ENCODE measurements at regions not wholly inside any gene's neighbourhood (a gene's known extent, or its start where the extent isn't known, plus 50 kb on each side); places are given as distances from the start of the nearest gene placed in this dataset.

- WGBS, 2 donors, result 10 to 16% methylated on average over 2 of the region's 2 CpGs
- H3K36me3 ChIP-seq (ENCODE audit: control insufficient read depth in 4 of 4, insufficient read depth in 4 of 4, low read length in 4 of 4), result no peaks in the 10 kb centered on the region
- no peaks in the 10 kb centered on the region for H3K9me3 ChIP-seq (ENCODE audit: control insufficient read depth in 4 of 4, insufficient read depth in 3 of 4, low read length in 3 of 4)
- TF ChIP-seq CTCF (IDR thresholded peaks at IDR 0.05; ENCODE audit: control extremely low read depth, extremely low read depth), result no peak
- no peak overlapping the region for H3K4me3 ChIP-seq
- no peaks in the 10 kb centered on the region for H3K4me1 ChIP-seq (ENCODE audit: control insufficient read depth in 5 of 5, insufficient read depth in 5 of 5, low read length in 5 of 5)
- ATAC-seq (ENCODE audit: insufficient read depth, low FRiP score) (no peak), DNase-seq (no peak)
- no peaks in the 10 kb centered on the region for H3K27me3 ChIP-seq (ENCODE audit: control insufficient read depth in 3 of 3, insufficient read depth in 3 of 3, low read length in 2 of 3)
- H3K27ac ChIP-seq (ENCODE audit: low read depth in 1 of 2, low read length in 1 of 2), result no peak overlapping the region
- no peak overlapping the region for H3K9ac ChIP-seq (ENCODE audit: insufficient read depth in 1 of 2, low read length in 2 of 2)
Observed at GRCh38 chr18:67411116-67411515, 105.4 kb downstream of the DSEL start.

- H3K4me1 ChIP-seq (ENCODE audit: control insufficient read depth in 5 of 5, insufficient read depth in 5 of 5, low read length in 5 of 5), result no peaks in the 10 kb centered on the region
- no peak overlapping the region for H3K27ac ChIP-seq (ENCODE audit: low read depth in 1 of 2, low read length in 1 of 2)
- DNase-seq (no peak), ATAC-seq (ENCODE audit: insufficient read depth, low FRiP score) (no peak)
- H3K27me3 ChIP-seq (ENCODE audit: control insufficient read depth in 3 of 3, insufficient read depth in 3 of 3, low read length in 2 of 3), result no peaks in the 10 kb centered on the region
- H3K9me3 ChIP-seq (ENCODE audit: control insufficient read depth in 4 of 4, insufficient read depth in 3 of 4, low read length in 3 of 4), result no peaks in the 10 kb centered on the region
- no peak overlapping the region for H3K4me3 ChIP-seq
- TF ChIP-seq CTCF (IDR thresholded peaks at IDR 0.05; ENCODE audit: control extremely low read depth, extremely low read depth), result no peak
- 69 to 73% methylated on average over 4 of the region's 4 CpGs for WGBS, 2 donors
- no peaks in the 10 kb centered on the region for H3K36me3 ChIP-seq (ENCODE audit: control insufficient read depth in 4 of 4, insufficient read depth in 4 of 4, low read length in 4 of 4)
- no peak overlapping the region for H3K9ac ChIP-seq (ENCODE audit: insufficient read depth in 1 of 2, low read length in 2 of 2)
Observed at GRCh38 chr18:67410075-67411070, 106.1 kb downstream of the DSEL start.

- no peak for ATAC-seq (ENCODE audit: insufficient read depth, low FRiP score)
- WGBS, 2 donors, result 48 to 69% methylated on average over 1 of the region's 1 CpG
- no peak for TF ChIP-seq CTCF (IDR thresholded peaks at IDR 0.05; ENCODE audit: control extremely low read depth, extremely low read depth)
Observed at GRCh38 chr18:67408240-67408639, 108.3 kb downstream of the DSEL start.

More at GRCh38 chr18:67408240-67408639, 108.3 kb downstream of the DSEL start:
- DNase-seq, result no peak
- Histone ChIP-seq H3K27me3 (ENCODE audit: control insufficient read depth in 3 of 3, insufficient read depth in 3 of 3, low read length in 2 of 3) (no peaks in the 10 kb centered on the region), H3K27ac (ENCODE audit: low read depth in 1 of 2, low read length in 1 of 2) (no peak overlapping the region), H3K9me3 (ENCODE audit: control insufficient read depth in 4 of 4, insufficient read depth in 3 of 4, low read length in 3 of 4) (no peaks in the 10 kb centered on the region), H3K9ac (ENCODE audit: insufficient read depth in 1 of 2, low read length in 2 of 2) (no peak overlapping the region), H3K4me1 (ENCODE audit: control insufficient read depth in 5 of 5, insufficient read depth in 5 of 5, low read length in 5 of 5) (no peaks in the 10 kb centered on the region), H3K4me3 (no peak overlapping the region), H3K36me3 (ENCODE audit: control insufficient read depth in 4 of 4, insufficient read depth in 4 of 4, low read length in 4 of 4) (no peaks in the 10 kb centered on the region)
